IMR-90 (cell line): ENCODE measurements at regions not wholly inside any gene's neighbourhood (a gene's known extent, or its start where the extent isn't known, plus 50 kb on each side); places are given as distances from the start of the nearest gene placed in this dataset.

ENCODE experiments used
- BHLHE40 ChIP-seq: fragments of 150-350 bp; IDR thresholded peaks from 2 replicates; pipeline ENCODE4 v1.6.1; 2016; ENCODE audit warnings: mild to moderate bottlenecking, low read depth, low read length
- FOS ChIP-seq: fragments of 150-350 bp; IDR thresholded peaks from 2 replicates; pipeline ENCODE4 v1.6.1; 2016; ENCODE audit warnings: low read depth, low read length
- POLR2A ChIP-seq: IDR thresholded peaks from 2 replicates; pipeline ENCODE4 v1.6.1; 2012; ENCODE audit warnings: mild to moderate bottlenecking, low read depth, low read length
- RAD21 ChIP-seq: IDR thresholded peaks from 2 replicates; pipeline ENCODE4 v1.6.1; 2012; ENCODE audit warnings: low read length, improper control_type of control experiment
- SMC3 ChIP-seq: fragments of 150-350 bp; IDR thresholded peaks from 2 replicates; pipeline ENCODE4 v1.6.1; 2016; ENCODE audit warnings: low read depth, mild to moderate bottlenecking, antibody characterized with exemption, low read length, moderate library complexity
- TF ChIP-seq, protein P1 (sequence below): conservative IDR thresholded peaks from 2 replicates; pipeline ENCODE4 v1.5.1; 2012; ENCODE audit warnings: mild to moderate bottlenecking, low read depth, low read length, improper control_type of control experiment

DNA sequence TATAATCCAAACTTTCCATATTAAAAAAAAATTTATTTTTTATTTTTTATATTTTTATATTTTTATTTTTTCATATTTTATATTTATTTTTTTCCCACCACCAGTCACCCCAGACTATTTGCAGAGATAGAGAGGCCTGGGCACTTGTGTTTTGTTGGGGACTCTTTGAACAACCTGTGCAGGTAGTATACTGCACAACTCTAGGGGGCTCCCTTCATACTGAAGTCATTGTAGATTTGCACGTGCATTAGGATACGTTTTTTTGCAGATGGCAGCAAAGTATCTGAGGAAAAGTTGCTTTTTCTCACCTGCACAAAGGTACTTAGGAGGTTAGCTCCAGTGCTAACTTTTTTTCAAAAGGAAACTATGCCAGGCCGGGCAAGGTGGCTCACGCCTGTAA lies 73.9 kb upstream of the TANC1 start:
- TF ChIP-seq, protein P1, sequence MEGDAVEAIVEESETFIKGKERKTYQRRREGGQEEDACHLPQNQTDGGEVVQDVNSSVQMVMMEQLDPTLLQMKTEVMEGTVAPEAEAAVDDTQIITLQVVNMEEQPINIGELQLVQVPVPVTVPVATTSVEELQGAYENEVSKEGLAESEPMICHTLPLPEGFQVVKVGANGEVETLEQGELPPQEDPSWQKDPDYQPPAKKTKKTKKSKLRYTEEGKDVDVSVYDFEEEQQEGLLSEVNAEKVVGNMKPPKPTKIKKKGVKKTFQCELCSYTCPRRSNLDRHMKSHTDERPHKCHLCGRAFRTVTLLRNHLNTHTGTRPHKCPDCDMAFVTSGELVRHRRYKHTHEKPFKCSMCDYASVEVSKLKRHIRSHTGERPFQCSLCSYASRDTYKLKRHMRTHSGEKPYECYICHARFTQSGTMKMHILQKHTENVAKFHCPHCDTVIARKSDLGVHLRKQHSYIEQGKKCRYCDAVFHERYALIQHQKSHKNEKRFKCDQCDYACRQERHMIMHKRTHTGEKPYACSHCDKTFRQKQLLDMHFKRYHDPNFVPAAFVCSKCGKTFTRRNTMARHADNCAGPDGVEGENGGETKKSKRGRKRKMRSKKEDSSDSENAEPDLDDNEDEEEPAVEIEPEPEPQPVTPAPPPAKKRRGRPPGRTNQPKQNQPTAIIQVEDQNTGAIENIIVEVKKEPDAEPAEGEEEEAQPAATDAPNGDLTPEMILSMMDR = no peak
- TF ChIP-seq POLR2A (no peak), FOS (no peak), SMC3 (no peak), BHLHE40 (no peak), RAD21 (no peak)
